ENCODE measurements at regions not wholly inside any gene's neighbourhood (a gene's known extent, or its start where the extent isn't known, plus 50 kb on each side); places are given as distances from the start of the nearest gene placed in this dataset.

GRCh38 chr16:80117556-80118130, 423.1 kb upstream of the DYNLRB2 start:
- H3F3A ChIP-seq (ENCODE audit: control insufficient read depth, insufficient read depth): no peaks in the 10 kb centered on the region
- TF ChIP-seq EZH2phosphoT487 (IDR thresholded peaks at IDR 0.05; ENCODE audit: borderline replicate concordance, low read length) (no peak), CTCF (IDR thresholded peaks at IDR 0.05; ENCODE audit: low read depth, low read length, poor library complexity, severe bottlenecking) (no peak)
- H3K9me2 ChIP-seq (replicated peaks; ENCODE audit: control insufficient read depth, low read length): no peaks in the 10 kb centered on the region
- no peak overlapping the region for H3K4me3 ChIP-seq (ENCODE audit: low read length)
- H3K27ac ChIP-seq (ENCODE audit: low read depth, low read length): no peak overlapping the region
- H3K79me2 ChIP-seq (ENCODE audit: control insufficient read depth, low read length): no peaks in the 10 kb centered on the region
- H3K4me1 ChIP-seq (ENCODE audit: control insufficient read depth, low read length): no peaks in the 10 kb centered on the region
- no peaks in the 10 kb centered on the region for H4K20me1 ChIP-seq (ENCODE audit: control insufficient read depth, insufficient read depth, low read depth, low read length)
- no peaks in the 10 kb centered on the region for H3K9me3 ChIP-seq (ENCODE audit: control insufficient read depth, insufficient read depth, low read length)
- no peak overlapping the region for H3K4me2 ChIP-seq (ENCODE audit: low read length)
- H3K27me3 ChIP-seq (ENCODE audit: control insufficient read depth, low read length): no peaks in the 10 kb centered on the region
- H3K36me3 ChIP-seq (ENCODE audit: control insufficient read depth, low read length): no peaks in the 10 kb centered on the region

DNA sequence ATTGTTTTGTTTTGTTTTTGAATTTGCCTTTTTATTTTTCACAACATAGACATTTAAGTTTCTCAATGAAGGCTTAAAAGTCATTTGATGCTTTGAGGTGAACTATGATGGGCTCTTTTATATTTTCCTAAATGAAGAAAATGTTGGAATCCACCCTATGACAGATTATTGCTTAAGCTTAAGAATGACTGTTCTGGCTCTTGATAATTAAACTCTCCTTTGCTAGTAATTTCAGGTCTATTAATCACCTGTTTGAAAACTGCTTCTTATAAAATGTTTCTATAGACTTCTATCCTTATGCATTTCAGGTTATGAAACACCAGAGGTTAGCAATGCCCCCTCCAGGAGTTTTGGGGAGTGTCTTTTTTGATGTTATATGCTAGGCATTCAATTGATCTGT, 424.1 kb upstream of the DYNLRB2 start:
- Histone ChIP-seq H3K79me2 (ENCODE audit: control insufficient read depth, low read length) (no peaks in the 10 kb centered on the region), H3K4me1 (ENCODE audit: control insufficient read depth, low read length) (no peaks in the 10 kb centered on the region), H4K20me1 (ENCODE audit: control insufficient read depth, insufficient read depth, low read depth, low read length) (no peaks in the 10 kb centered on the region), H3K27ac (ENCODE audit: low read depth, low read length) (no peak overlapping the region), H3K27me3 (ENCODE audit: control insufficient read depth, low read length) (no peaks in the 10 kb centered on the region), H3K4me3 (ENCODE audit: low read length) (no peak overlapping the region), H3F3A (ENCODE audit: control insufficient read depth, insufficient read depth) (no peaks in the 10 kb centered on the region), H3K36me3 (ENCODE audit: control insufficient read depth, low read length) (no peaks in the 10 kb centered on the region), H3K9me3 (ENCODE audit: control insufficient read depth, insufficient read depth, low read length) (no peaks in the 10 kb centered on the region), H3K9me2 (replicated peaks; ENCODE audit: control insufficient read depth, low read length) (no peaks in the 10 kb centered on the region), H3K4me2 (ENCODE audit: low read length) (no peak overlapping the region)
- TF ChIP-seq EZH2phosphoT487 (IDR thresholded peaks at IDR 0.05; ENCODE audit: borderline replicate concordance, low read length): no peak

DNA sequence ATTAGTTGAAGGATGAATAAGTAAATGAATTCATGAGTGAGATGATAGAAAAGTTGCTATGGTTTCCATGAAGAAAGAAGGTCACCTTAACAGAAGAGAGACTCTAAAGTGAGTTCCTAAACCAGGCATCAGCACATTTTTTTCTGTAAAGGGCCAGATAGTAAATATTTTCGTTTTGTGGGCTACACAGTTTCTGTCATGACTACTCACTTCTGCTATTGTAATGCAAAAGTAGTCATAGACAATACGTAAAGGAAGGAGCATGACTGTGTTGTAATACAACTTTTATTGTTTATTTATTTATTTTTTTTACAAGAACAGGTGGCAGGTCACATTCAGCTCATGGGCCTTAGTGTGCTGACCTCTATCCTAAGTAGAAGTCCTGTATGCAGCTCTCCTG, 426.1 kb upstream of the DYNLRB2 start:
- no peaks in the 10 kb centered on the region for H3K4me1 ChIP-seq (ENCODE audit: control insufficient read depth, low read length)
- no peaks in the 10 kb centered on the region for H3K79me2 ChIP-seq (ENCODE audit: control insufficient read depth, low read length)
- no peak overlapping the region for H3K4me2 ChIP-seq (ENCODE audit: low read length)
- H4K20me1 ChIP-seq (ENCODE audit: control insufficient read depth, insufficient read depth, low read depth, low read length): no peaks in the 10 kb centered on the region
- no peaks in the 10 kb centered on the region for H3K36me3 ChIP-seq (ENCODE audit: control insufficient read depth, low read length)
- no peaks in the 10 kb centered on the region for H3F3A ChIP-seq (ENCODE audit: control insufficient read depth, insufficient read depth)
- H3K27ac ChIP-seq (ENCODE audit: low read depth, low read length): no peak overlapping the region
- no peak for TF ChIP-seq CTCF (IDR thresholded peaks at IDR 0.05; ENCODE audit: low read depth, low read length, poor library complexity, severe bottlenecking)
- TF ChIP-seq EZH2phosphoT487 (IDR thresholded peaks at IDR 0.05; ENCODE audit: borderline replicate concordance, low read length): no peak
- H3K27me3 ChIP-seq (ENCODE audit: control insufficient read depth, low read length): no peaks in the 10 kb centered on the region
- no peaks in the 10 kb centered on the region for H3K9me2 ChIP-seq (replicated peaks; ENCODE audit: control insufficient read depth, low read length)
- no peak overlapping the region for H3K4me3 ChIP-seq (ENCODE audit: low read length)
- no peaks in the 10 kb centered on the region for H3K9me3 ChIP-seq (ENCODE audit: control insufficient read depth, insufficient read depth, low read length)

- Histone ChIP-seq H3K4me2 (ENCODE audit: low read length) (no peak overlapping the region), H3K9me3 (ENCODE audit: control insufficient read depth, insufficient read depth, low read length) (no peaks in the 10 kb centered on the region), H3K4me3 (ENCODE audit: low read length) (no peak overlapping the region)
Observed at GRCh38 chr16:80113873-80114574, 426.8 kb upstream of the DYNLRB2 start.

More at GRCh38 chr16:80113873-80114574, 426.8 kb upstream of the DYNLRB2 start:
- H3K9me2 ChIP-seq (replicated peaks; ENCODE audit: control insufficient read depth, low read length): no peaks in the 10 kb centered on the region
- TF ChIP-seq EZH2phosphoT487 (IDR thresholded peaks at IDR 0.05; ENCODE audit: borderline replicate concordance, low read length) (no peak), CTCF (IDR thresholded peaks at IDR 0.05; ENCODE audit: low read depth, low read length, poor library complexity, severe bottlenecking) (no peak)
- H3F3A ChIP-seq (ENCODE audit: control insufficient read depth, insufficient read depth): no peaks in the 10 kb centered on the region
- H3K36me3 ChIP-seq (ENCODE audit: control insufficient read depth, low read length): no peaks in the 10 kb centered on the region
- no peak overlapping the region for H3K27ac ChIP-seq (ENCODE audit: low read depth, low read length)
- H3K4me1 ChIP-seq (ENCODE audit: control insufficient read depth, low read length): no peaks in the 10 kb centered on the region
- no peaks in the 10 kb centered on the region for H3K79me2 ChIP-seq (ENCODE audit: control insufficient read depth, low read length)
- no peaks in the 10 kb centered on the region for H3K27me3 ChIP-seq (ENCODE audit: control insufficient read depth, low read length)
- no peaks in the 10 kb centered on the region for H4K20me1 ChIP-seq (ENCODE audit: control insufficient read depth, insufficient read depth, low read depth, low read length)

Measured in DOHH2 (cell line).